DMS53 treated with DMSO at 0.1 percent for 48 hours (cell line): ENCODE measurements at regions not wholly inside any gene's neighbourhood (a gene's known extent, or its start where the extent isn't known, plus 50 kb on each side); places are given as distances from the start of the nearest gene placed in this dataset.
A peak's percentile ranks its signal among the peaks of the same experiment; 100 is the strongest.

Source experiments
- DNase-seq: peaks from one replicate; lab custom pipeline; 2025; ENCODE audit not compliant: unreplicated experiment; lab: John Stamatoyannopoulos, UW

GRCh38 chr9:95822583-95823431, 52.7 kb upstream of the ERCC6L2 start:
- no peak for DNase-seq

- no peak for DNase-seq
Measured at GRCh38 chr9:95822015-95822414, 53.5 kb upstream of the ERCC6L2 start.

DNA sequence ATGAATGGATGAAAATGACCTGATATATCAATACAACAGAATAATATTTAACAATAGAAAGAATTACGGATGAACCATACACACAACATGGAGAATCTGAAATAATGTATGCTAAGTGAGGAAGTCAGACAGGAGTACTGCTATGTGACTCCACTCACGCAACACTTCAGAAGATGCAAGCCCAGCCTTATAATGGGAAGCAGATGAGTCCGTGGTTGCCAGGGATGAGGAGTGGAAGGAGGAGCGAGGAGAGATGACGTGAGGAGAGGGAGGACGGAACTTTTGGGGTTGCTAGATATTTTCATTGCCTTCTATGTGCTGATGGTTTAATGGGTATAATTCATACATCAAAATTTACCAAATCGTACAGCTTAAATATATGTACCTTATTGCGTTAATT, 55.4 kb upstream of the ERCC6L2 start:
- no peak for DNase-seq

GRCh38 chr9:95819636-95820035, 55.9 kb upstream of the ERCC6L2 start:
- DNase-seq: no peak

- DNase-seq: no peak
Measured at GRCh38 chr9:95817205-95817604, 58.3 kb upstream of the ERCC6L2 start.

- DNase-seq: no peak
Measured at GRCh38 chr9:95816716-95817115, 58.8 kb upstream of the ERCC6L2 start.

DNA sequence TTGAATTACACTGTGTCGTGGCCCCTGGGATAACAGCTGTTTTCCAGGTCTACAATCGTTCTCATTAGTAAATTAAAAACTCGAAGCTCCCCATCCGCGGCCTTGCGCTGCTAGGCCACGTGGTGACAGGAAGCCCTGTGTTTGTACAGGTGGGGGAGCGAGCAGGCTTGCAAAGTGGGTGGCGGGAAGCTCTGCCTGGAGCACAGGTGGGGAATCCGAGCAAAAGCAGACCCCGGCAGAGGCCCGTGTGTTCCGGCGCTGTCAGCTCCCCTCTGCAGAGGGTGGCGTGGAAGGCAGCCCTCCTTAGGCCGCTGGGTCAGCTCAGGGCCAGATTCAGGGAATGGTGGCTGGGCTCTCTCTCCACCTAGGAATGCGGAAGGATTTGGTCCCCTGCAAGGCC, 59.5 kb upstream of the ERCC6L2 start:
- DNase-seq: no peak

DNA sequence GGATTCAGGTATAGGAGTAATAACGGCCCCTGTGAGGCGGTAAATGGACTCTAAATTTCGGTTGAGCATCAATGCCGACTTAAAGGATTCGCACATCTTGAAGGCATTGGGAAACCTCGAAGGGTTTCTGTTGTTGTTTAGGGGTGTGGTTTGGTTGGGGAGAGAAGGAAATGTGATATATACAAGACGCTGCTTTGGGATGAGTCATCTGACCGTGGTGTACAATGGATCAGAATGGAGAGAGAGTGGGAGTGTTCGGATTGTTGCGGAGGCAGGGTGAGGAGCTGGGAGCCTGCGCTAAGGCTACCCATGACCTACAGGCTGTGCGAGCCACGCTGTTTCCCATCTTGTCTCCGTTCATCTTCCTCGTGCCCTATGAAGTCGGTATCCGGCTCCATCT, 60.4 kb upstream of the ERCC6L2 start:
- no peak for DNase-seq

GRCh38 chr9:95813923-95814322, 61.6 kb upstream of the ERCC6L2 start:
- DNase-seq: no peak

- DNase-seq: no peak
Measured at GRCh38 chr9:95810814-95811213, 64.7 kb upstream of the ERCC6L2 start.

- DNase-seq: no peak
Measured at GRCh38 chr9:95810133-95810532, 65.4 kb upstream of the ERCC6L2 start.

GRCh38 chr9:95809686-95810085, 65.8 kb upstream of the ERCC6L2 start:
- no peak for DNase-seq

- DNase-seq: no peak
Measured at GRCh38 chr9:95808011-95808410, 67.5 kb upstream of the ERCC6L2 start.

DNA sequence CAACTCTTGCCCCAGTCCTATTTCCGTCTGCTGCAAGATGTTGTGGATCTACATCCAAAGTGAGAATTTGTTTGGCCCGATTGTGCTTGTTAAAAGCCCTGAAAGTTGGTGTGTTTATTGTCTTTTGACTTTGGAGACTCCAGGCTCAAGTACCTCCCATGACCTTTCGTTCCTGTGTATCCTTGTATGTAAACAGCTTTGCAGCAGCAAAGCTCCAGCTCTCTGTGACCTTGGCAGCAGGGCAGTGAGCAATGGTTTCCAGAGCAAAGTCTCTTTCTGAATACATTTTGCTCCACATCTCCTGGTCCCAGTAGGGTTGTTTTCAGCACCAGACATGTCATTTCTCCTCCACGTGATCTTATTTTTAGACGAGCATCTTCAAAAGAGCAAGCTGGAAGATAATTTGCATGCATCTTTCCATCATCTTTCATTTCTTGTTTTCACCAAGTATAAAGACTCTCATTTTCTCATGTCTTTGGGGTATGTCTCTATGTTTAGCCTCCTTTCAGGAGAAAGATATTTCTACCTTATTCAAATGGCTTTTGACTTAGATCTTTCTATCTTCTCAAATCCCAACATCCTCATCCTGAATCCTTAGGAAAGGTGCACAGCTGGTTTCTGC, 68.1 kb upstream of the ERCC6L2 start:
- DNase-seq: no peak

- DNase-seq: no peak
Measured at GRCh38 chr9:95803197-95803596, 72.3 kb upstream of the ERCC6L2 start.

DNA sequence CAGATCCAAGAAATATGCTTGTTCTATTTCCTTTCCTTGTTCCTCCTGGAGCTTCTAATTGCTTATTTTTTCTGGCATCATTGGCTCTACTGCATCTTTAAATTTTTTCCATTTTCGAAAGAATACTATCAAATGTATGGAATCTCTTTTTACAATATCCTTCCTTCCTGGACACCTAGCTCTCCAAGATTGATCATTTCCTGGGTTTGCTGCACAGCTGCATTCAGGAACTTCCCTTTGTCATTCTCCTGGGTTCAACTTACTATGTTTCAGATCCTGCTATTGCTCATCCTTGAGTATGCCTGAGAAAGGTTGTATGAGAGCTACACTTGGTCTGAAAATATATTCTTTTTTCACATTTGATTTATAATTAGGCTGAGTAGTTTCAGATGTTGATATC, 73.7 kb upstream of the ERCC6L2 start:
- no peak for DNase-seq

- DNase-seq: peak; percentile 20
Measured at GRCh38 chr9:95796029-95796428, 79.5 kb upstream of the ERCC6L2 start.

DNA sequence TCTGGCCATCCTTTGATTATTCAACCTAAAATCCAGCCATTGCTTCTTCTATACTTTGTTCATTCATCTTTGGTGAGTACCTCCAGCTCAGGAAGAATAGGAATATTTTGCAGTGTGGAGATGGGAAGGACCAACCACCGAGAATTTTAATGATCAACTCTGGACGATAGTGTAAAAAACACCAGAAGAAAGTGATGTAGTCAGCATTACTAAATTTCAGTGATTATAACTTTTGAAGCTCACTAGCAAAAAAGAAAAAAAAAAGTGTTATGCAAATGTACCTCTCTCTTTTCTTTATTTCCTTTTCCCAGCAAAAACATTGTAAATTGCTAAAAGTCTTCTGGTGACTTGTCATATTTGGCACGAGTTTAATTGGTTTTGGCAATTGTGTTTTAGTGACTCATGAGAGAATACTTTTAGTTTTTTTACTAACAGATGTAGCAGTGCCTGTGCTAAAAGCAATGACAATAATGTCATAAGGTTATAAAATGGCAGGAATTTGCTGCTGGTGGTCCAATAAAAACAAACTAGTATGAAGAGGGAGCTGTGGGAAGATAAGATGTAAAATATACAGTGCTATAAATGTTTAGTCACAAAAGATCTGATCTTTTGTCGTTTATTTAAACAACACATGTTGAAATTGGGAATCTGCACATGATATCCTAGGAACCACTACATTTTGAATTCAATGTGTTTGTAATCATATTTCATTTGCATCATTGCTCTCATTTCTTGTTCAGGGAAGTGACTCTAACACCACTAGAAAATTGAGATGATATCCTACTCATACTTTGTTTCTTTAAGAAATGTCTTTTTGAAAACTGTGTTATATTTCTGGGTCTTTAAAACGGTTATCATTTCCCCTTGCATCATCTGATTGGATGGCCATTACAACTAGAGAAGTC, 81.3 kb upstream of the ERCC6L2 start:
- DNase-seq: no peak

GRCh38 chr9:95791695-95792094, 83.8 kb upstream of the ERCC6L2 start:
- DNase-seq: no peak

- no peak for DNase-seq
Measured at GRCh38 chr9:95791286-95791685, 84.2 kb upstream of the ERCC6L2 start.

DNA sequence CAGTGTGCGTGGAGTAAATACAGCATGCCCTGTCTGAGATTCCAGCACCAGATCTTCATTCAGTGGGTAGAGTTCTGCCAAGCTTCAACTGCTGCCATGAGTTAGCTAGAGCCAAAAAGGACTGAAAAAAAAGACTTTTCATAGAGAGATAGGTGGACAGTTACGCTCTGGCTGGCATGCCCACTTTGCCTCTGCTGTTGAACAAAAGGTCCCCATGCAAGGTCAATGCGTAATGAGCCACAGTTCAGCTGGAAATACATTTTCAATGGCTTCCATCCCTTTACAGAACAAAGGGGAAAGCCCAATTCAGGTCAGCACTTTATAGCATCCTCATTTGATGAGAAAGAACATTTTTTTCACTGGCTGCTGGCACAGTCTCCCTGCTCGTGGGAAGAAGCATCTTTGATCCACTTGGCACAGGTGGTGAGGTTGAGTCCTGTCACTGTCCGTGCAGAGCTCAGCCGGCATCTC, 86.9 kb upstream of the ERCC6L2 start:
- no peak for DNase-seq

DNA sequence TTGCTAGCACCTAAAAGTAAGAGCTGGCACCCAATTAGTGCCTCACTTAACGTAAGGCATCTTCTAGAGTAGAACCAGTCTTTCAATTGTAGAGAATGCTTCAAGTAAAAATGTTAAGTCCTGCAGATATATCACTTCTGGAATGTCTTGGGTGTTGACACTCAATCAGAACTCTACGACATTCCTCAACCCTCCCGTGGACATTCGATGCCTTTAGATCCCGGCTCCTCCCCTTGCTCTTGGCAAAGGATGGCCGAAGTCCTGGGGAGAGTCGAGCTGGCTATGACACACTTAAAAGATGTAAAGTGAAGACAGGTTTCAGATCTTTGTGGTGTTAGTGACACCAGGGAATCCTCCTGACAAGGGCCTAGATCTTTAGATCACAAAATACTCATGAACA, 87.5 kb upstream of the ERCC6L2 start:
- DNase-seq: no peak
